Retinal pigment epithelial cell (primary cell): ENCODE measurements at regions not wholly inside any gene's neighbourhood (a gene's known extent, or its start where the extent isn't known, plus 50 kb on each side); places are given as distances from the start of the nearest gene placed in this dataset.
A peak's percentile ranks its signal among the peaks of the same experiment; 100 is the strongest.
"Not testable (repeated sequence)": the region's sequence is repeated elsewhere in the genome, so short reads cannot be mapped to it uniquely, and the experiment has no call there.

Experiments used
- DNase-seq: peaks from one replicate; pipeline ENCODE4 v3.0.0-alpha.2; 2010; ENCODE audit warnings: low read depth
- H3K4me3 ChIP-seq: 2 replicates; pipeline ENCODE4 v1.5.1; 2011; ENCODE audit warnings: mild to moderate bottlenecking, low read length, control low read depth, moderate library complexity
- CTCF ChIP-seq: conservative IDR thresholded peaks from 2 replicates; pipeline ENCODE4 v1.5.1; 2011; ENCODE audit warnings: low read depth, low read length, control low read depth, inconsistent platforms

GRCh38 chr11:106565326-106565725 is 452.9 kb downstream of the GUCY1A2 start:
- no peak overlapping the region for H3K4me3 ChIP-seq
- TF ChIP-seq CTCF: no peak
- DNase-seq: no peak

- DNase-seq: no peak
- no peak overlapping the region for H3K4me3 ChIP-seq
- no peak for TF ChIP-seq CTCF
Measured at GRCh38 chr11:106568632-106569031, 449.6 kb downstream of the GUCY1A2 start.

- DNase-seq, H3K4me3 ChIP-seq: not testable (repeated sequence)
Measured at GRCh38 chr11:106577384-106577783, 440.9 kb downstream of the GUCY1A2 start.

GRCh38 chr11:106581399-106581798 is 436.9 kb downstream of the GUCY1A2 start:
- TF ChIP-seq CTCF: no peak
- no peak overlapping the region for H3K4me3 ChIP-seq
- DNase-seq: no peak

GRCh38 chr11:106585061-106585460 is 433.2 kb downstream of the GUCY1A2 start:
- H3K4me3 ChIP-seq: no peak overlapping the region
- TF ChIP-seq CTCF: peak; percentile 20
- DNase-seq: no peak

GRCh38 chr11:106594751-106595351 is 423.4 kb downstream of the GUCY1A2 start:
- DNase-seq: no peak
- TF ChIP-seq CTCF: no peak
- no peak overlapping the region for H3K4me3 ChIP-seq

- TF ChIP-seq CTCF: no peak
- H3K4me3 ChIP-seq: no peak overlapping the region
- DNase-seq: no peak
Measured at GRCh38 chr11:106601684-106602297, 416.5 kb downstream of the GUCY1A2 start.
